ENCODE measurements at regions not wholly inside any gene's neighbourhood (a gene's known extent, or its start where the extent isn't known, plus 50 kb on each side); places are given as distances from the start of the nearest gene placed in this dataset.

DNA sequence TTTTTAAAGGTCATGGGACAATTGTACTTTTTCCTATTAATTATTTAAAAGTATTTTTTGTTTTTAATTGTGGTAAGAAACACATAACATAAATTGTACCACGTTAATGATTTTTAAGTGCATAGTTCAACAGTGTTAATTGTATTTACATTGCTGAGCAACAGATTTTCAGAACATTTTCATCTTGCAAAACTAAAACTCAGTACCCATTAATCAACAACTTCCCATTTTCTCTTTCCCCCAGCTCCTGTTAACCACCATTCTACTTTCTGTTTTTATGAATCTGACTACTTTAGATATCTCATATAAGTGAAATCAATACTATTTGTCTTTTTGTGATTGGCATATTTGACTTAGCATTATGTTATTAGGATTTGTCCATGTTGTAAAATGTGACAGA is 483.9 kb upstream of the ZNF804A start:
- no peaks in the 10 kb centered on the region for H3K4me1 ChIP-seq
- no peak overlapping the region for H3K4me3 ChIP-seq
- H3K36me3 ChIP-seq: no peaks in the 10 kb centered on the region
- no peaks in the 10 kb centered on the region for H3K9me3 ChIP-seq
- no peak for DNase-seq
- TF ChIP-seq POLR2A (IDR thresholded peaks at IDR 0.05) (no peak), CTCF (IDR thresholded peaks at IDR 0.05) (no peak)
- H3K27me3 ChIP-seq: no peaks in the 10 kb centered on the region
- no peak overlapping the region for H3K27ac ChIP-seq

GRCh38 chr2:184119989-184120800 is 478.1 kb upstream of the ZNF804A start:
- no peak for DNase-seq
- Histone ChIP-seq H3K4me1 (no peaks in the 10 kb centered on the region), H3K27me3 (no peaks in the 10 kb centered on the region), H3K9me3 (no peaks in the 10 kb centered on the region), H3K4me3 (no peak overlapping the region), H3K36me3 (no peaks in the 10 kb centered on the region), H3K27ac (no peak overlapping the region)
- TF ChIP-seq POLR2A (IDR thresholded peaks at IDR 0.05) (no peak), CTCF (IDR thresholded peaks at IDR 0.05) (no peak)

GRCh38 chr2:184125867-184126266 is 472.5 kb upstream of the ZNF804A start:
- H3K27ac ChIP-seq: no peak overlapping the region
- no peak for TF ChIP-seq CTCF (IDR thresholded peaks at IDR 0.05)
- TF ChIP-seq POLR2A (IDR thresholded peaks at IDR 0.05): no peak
- no peaks in the 10 kb centered on the region for H3K36me3 ChIP-seq
- H3K27me3 ChIP-seq: no peaks in the 10 kb centered on the region
- H3K9me3 ChIP-seq: no peaks in the 10 kb centered on the region
- no peak for DNase-seq
- no peak overlapping the region for H3K4me3 ChIP-seq
- H3K4me1 ChIP-seq: no peaks in the 10 kb centered on the region

DNA sequence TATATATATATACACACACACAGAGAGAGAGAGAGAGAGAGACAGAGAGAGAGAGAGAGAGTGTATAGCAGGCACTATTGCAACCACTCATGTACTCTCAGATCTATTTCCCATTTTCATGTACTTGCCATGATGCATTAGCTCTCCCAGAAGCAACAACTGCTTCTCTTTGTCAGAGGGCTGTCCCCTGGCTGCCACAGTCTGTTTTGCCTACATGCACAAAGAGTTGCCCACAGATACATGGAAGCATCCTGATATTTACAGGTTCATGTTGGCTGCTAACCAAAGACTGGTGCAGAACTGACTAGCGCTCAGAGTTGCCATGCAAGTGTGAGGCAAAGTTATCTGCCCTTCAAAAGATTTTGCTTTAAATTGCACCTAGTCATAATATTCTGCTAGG is 469.3 kb upstream of the ZNF804A start:
- Histone ChIP-seq H3K4me3 (no peak overlapping the region), H3K27ac (no peak overlapping the region), H3K27me3 (no peaks in the 10 kb centered on the region), H3K36me3 (no peaks in the 10 kb centered on the region), H3K4me1 (no peaks in the 10 kb centered on the region), H3K9me3 (no peaks in the 10 kb centered on the region)
- no peak for DNase-seq
- TF ChIP-seq POLR2A (IDR thresholded peaks at IDR 0.05) (no peak), CTCF (IDR thresholded peaks at IDR 0.05) (no peak)

- Histone ChIP-seq H3K9me3 (no peaks in the 10 kb centered on the region), H3K27me3 (no peaks in the 10 kb centered on the region), H3K27ac (no peak overlapping the region), H3K4me1 (no peaks in the 10 kb centered on the region), H3K36me3 (no peaks in the 10 kb centered on the region), H3K4me3 (no peak overlapping the region)
- no peak for DNase-seq
- TF ChIP-seq CTCF (IDR thresholded peaks at IDR 0.05) (no peak), POLR2A (IDR thresholded peaks at IDR 0.05) (no peak)
These were observed 460.4 kb upstream of the ZNF804A start for GRCh38 chr2:184137955-184138354.

Measured in Peyer's patch (tissue), 4 donors.